Activated CD8-positive, alpha-beta memory T cell treated with anti-CD3 and anti-CD28 coated beads for 1 hour (primary cell): ENCODE measurements at regions not wholly inside any gene's neighbourhood (a gene's known extent, or its start where the extent isn't known, plus 50 kb on each side); places are given as distances from the start of the nearest gene placed in this dataset.

Experiments used
- DNase-seq, 2 donors: peaks; one replicate each; pipeline ENCODE4 v3.0.0-alpha.2; 2020; ENCODE audit warnings: low read depth in 1 of 2; ENCODE audit errors: extremely low read depth in 1 of 2

DNA sequence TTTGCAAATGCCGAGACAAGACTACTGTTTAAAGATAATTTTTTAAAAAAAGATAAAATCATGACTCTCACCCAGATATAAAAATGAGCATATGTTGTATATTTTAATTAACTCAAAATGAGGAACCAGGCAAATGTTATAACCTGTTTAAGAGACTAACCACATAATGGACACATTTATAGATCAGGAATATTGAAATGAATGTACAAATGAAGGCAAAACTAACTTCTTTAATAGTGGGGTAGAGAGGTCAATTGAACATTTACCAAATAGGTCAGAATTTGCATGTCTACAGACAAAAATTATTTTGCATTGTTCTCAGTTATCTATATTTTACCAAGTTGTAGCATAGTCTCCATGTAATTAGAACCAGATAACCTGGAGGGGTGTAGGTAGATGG, 134.3 kb upstream of the PFN2 start:
- DNase-seq = no peak

DNA sequence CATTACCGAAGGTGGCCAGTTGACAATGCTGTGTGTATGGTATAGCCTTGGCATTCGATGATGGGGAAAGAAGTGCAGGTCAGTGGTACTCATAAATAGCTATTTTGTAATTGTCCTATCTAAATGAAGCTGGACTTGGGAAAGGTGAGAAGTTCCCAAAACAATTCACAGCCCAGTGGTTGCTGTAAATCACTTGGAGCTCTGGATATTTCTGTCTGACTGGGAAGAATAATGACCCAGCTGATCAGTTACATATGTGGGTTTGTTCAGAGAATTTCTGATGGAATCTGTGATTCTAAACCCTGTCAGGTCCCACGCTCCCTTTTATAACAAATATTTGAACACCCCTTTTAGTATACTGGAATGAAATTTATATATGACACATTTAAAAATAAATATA, 133.9 kb upstream of the PFN2 start:
- no peak for DNase-seq

- DNase-seq = no peak
These were observed 130.3 kb upstream of the PFN2 start for GRCh38 chr3:150101016-150101415.

DNA sequence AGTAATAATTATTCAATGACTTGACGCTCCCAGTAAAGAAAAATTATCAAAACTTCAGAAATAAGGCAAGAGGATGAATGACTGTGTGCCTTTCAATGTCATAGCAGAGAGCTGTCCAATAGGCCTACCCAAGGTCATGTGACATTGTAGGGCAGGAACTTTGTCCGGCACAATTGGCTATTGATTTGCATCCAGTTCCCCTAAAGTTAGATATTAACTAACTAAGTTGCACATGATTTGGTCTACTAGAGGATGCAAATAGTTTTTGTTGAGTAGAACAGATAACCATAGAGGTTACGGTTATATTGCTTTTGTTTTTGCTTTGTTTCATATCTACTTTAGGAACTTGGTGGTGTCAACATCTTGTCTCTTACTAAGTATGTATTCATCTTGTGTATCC, 127.9 kb upstream of the PFN2 start:
- no peak for DNase-seq

DNA sequence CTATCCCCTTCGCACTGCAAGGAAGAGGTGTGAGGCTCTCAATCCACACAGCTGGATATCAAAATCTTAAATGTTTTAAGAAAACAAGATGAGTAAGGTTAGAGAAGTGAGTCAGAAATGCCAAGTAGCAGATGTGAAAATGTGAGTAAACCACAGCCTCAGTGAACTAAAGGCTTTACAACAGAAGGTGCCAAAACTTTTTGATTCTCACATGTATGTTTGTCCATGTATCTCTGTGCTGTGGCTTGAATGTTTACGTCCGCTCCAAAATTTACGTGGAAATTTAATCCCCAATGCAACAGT, 126.8 kb upstream of the PFN2 start:
- DNase-seq = no peak

GRCh38 chr3:150096700-150097587, 126.2 kb upstream of the PFN2 start:
- no peak for DNase-seq

GRCh38 chr3:150094150-150094933, 123.6 kb upstream of the PFN2 start:
- DNase-seq = no peak

GRCh38 chr3:150091626-150092025, 120.9 kb upstream of the PFN2 start:
- DNase-seq = no peak

- DNase-seq = no peak
These were observed 120.2 kb upstream of the PFN2 start for GRCh38 chr3:150090877-150091276.

GRCh38 chr3:150090006-150090405, 119.3 kb upstream of the PFN2 start:
- DNase-seq = no peak

DNA sequence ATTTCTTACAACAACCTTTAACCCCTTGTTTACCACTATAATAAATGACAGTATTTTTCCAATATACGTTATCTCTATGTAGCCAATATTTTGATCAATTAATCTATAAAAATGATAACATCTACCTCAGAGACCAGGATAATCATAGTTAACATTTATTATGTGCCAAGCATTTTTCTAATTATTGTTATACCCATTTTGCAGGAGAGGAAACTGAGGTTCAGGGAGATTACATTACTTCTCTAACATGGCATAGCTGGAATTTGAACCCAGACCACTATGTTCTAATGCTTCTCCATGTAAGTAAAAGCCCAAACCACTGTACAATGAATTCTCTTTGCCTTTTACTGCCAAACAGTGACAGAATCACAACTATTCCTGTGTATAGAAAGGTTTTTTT, 113.4 kb upstream of the PFN2 start:
- no peak for DNase-seq

- no peak for DNase-seq
These were observed 113.0 kb upstream of the PFN2 start for GRCh38 chr3:150083655-150084042.

DNA sequence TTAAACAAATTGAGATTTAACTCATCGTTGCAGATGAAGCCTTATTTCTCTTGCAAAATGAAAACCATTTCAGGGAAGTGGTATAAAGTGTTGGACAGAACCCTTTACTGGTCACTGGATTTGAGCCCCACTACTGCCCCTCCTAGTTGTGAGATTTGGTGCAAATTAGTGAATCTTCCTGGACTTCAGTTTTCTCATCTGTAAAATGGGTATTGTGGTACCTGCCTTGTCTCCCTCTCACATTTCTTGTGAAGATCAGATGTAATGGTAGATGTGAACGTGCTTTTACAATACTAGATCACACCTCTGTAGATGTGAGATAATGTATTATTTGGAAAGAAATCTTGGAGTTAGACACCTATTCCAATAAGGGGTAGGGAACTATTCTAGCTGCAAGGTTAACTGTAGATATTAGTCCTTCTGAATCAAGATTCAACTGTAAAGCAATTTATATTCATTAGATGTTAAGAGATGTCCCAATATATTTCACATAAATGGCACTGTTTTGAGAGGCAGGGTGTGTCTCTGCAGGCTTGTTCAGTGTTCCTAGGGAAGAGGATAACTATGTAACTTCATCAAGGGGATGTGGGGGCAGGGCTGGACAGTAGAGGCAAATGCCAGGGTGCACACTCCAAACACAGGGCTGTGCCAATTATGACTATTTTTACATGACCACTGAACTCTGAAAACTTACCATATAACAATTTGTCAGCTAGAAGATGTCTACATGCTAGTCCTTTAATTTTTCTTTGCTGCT, 112.4 kb upstream of the PFN2 start:
- DNase-seq = no peak

GRCh38 chr3:150081084-150081483, 110.4 kb upstream of the PFN2 start:
- DNase-seq = no peak

DNA sequence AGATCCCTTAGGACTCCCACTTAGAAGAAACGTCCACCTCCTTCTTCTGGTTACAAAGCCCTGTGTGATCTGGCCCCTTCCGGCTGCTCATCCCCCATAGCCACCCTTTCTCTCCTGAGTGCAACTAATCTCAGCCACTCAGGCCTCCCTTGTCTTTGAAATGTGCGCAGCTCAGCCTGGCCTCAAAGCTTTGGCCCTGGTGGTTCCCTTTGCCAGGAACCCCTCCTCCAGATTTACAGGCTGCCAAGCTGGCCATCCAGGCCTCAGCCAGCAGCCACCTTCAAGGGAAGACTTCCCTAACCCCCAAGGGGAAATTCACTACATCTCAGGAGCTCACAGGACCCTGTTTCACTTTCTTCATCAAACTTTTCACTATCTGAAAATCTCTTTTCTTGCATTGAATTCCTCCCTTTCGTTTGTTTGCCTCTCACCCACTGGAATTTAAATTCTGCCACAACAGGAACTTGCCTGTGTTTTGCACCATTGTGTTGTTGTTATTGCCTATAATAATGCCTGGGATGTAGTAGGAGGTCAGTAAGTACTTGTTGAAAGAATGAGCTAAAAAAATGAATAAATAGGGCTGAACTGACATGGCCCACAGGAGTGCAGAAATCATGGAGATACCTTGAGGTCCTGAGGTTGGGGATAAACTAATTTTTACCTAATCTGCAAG, 109.5 kb upstream of the PFN2 start:
- DNase-seq = no peak

- no peak for DNase-seq
These were observed 108.5 kb upstream of the PFN2 start for GRCh38 chr3:150079029-150079739.

GRCh38 chr3:150077581-150078247, 107.0 kb upstream of the PFN2 start:
- DNase-seq = no peak

DNA sequence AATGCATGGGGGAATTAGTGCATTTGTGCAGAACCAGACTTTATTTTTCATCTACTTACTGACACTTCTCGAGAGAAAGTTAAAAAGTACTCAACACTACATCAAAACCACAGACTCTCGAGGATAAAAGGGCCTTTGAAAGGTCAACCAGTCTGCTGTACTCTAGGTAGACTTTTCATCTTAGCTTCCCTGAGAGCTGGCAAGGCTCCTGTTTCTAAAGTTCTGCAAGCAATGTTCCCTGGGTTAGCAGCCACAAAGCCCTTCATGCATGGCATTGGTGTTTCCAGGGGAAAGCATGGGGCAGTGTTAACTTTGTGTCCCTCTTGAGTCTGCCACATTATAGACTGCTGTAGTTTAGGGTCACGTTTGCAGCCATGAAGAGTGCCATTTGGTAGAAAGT, 106.4 kb upstream of the PFN2 start:
- DNase-seq = no peak

GRCh38 chr3:150076443-150076842, 105.7 kb upstream of the PFN2 start:
- DNase-seq = no peak

GRCh38 chr3:150075417-150075865, 104.7 kb upstream of the PFN2 start:
- no peak for DNase-seq
